Heart left ventricle (tissue), 16 donors: ENCODE measurements at regions not wholly inside any gene's neighbourhood (a gene's known extent, or its start where the extent isn't known, plus 50 kb on each side); places are given as distances from the start of the nearest gene placed in this dataset.
"Not testable (repeated sequence)": the region's sequence is repeated elsewhere in the genome, so short reads cannot be mapped to it uniquely, and the experiment has no call there.

Experiments
- ATAC-seq, 4 donors: fragments of 200-7000 bp; cut with Tn5 transposase; one replicate each; pipeline ENCODE4 v1.9.1; 2020 to 2022; ENCODE audit warnings: moderate library complexity in 4 of 4, mild to moderate bottlenecking in 3 of 4, moderate number of reproducible peaks in 1 of 4
- DNase-seq, 5 donors: peaks; one replicate each; pipeline ENCODE4 v3.0.0-alpha.2; 2020
- H3K27ac ChIP-seq, 12 donors: fragments of 200-600 bp; sonication (generic) in 4 of 12; one replicate each; pipeline versions ENCODE4 v1.5.0 to v1.8.0; 2016 to 2022; ENCODE audit warnings: mild to moderate bottlenecking in 2 of 12
- H3K27me3 ChIP-seq, 9 donors: fragments of 200-600 bp; sonication (generic) in 2 of 9; one replicate each; pipeline versions ENCODE4 v1.5.1 to v1.8.0; 2016 to 2022; ENCODE audit warnings: mild to moderate bottlenecking in 3 of 9
- H3K36me3 ChIP-seq, 9 donors: fragments of 200-600 bp; sonication (generic) in 2 of 9; one replicate each; pipeline versions ENCODE4 v1.5.0 to v1.8.0; 2018 to 2022; ENCODE audit warnings: mild to moderate bottlenecking in 2 of 9
- H3K4me1 ChIP-seq, 12 donors: fragments of 200-600 bp; sonication (generic) in 4 of 12; one replicate each; pipeline versions ENCODE4 v1.5.0 to v1.8.0; 2016 to 2022; ENCODE audit warnings: mild to moderate bottlenecking in 3 of 12
- H3K4me3 ChIP-seq, 12 donors: fragments of 200-600 bp; sonication (generic) in 4 of 12; one replicate each; pipeline versions ENCODE4 v1.5.0 to v1.8.0; 2017 to 2022; ENCODE audit warnings: mild to moderate bottlenecking in 9 of 12, moderate library complexity in 4 of 12
- H3K9me3 ChIP-seq, 12 donors: fragments of 200-600 bp; sonication (generic) in 4 of 12; one replicate each; pipeline versions ENCODE4 v1.5.0 to v1.8.0; 2016 to 2022; ENCODE audit warnings: mild to moderate bottlenecking in 1 of 12
- CTCF ChIP-seq, 12 donors: fragments of 200-600 bp; sonication (generic) in 4 of 12; IDR thresholded peaks; one replicate each; pipeline versions ENCODE4 v1.5.0 to v1.8.0; 2018 to 2022; ENCODE audit warnings: antibody characterized with exemption in 12 of 12, mild to moderate bottlenecking in 5 of 12
- POLR2A ChIP-seq, 2 donors: fragments of 450-650 bp; IDR thresholded peaks; one replicate each; pipeline ENCODE4 v1.6.1; 2017; ENCODE audit warnings: antibody characterized with exemption in 2 of 2, mild to moderate bottlenecking in 2 of 2, moderate library complexity in 2 of 2
- WGBS, 4 donors: extraction: QIAGEN DNeasy Blood & Tissue Kit in 2 of 4; methylation state at CpG; one replicate each; pipeline versions ENCODE4 v1.1.5 to v1.1.7; 2013 to 2018; 5-methylcytosine and 5-hydroxymethylcytosine counted together
- intact Hi-C, 10 donors: fragments of 100-400 bp; cut with DNase I; formaldehyde crosslinking; loops; one replicate each; pipeline versions ENCODE4 v1.11.1 to v1.14.2; 2022
- donor health status: ischemic (EF 13 %, LVEDD 7.1; RV severe dilation, severe dysfunction).
- donor health status: healthy with polysubstance abuse.
- donor health status: DM: no; HTN: yes; CAD: no.
- donor health status: DM: no; HTN: no; CAD: no.
- donor health status: ischemic (EF 25% LVEDD 6.9; RV normal size, moderate dysfunction).
- donor health status: ischemic (EF 25% LVEDD 5.7; RV mildly dilated, moderate dysfunction).
- donor health status: healthy.
- donor health status: DM: yes; HTN: yes; CAD: no.
- donor health status: ischemic (EF 35%, LVEDD 5.7; RV mildly dilated, moderate dysfunction).
- donor health status: nonischemic (EF 11% LVEDD 7.7; RV severe dilation, severe dysfunction).
- donor health status: DM: yes; HTN: yes; CAD: no.
- donor health status: PGD.
- donor health status: ischemic (EF 29% LVEDD 5.4; RV normal size, mild dysfunction).
- donor health status: nonischemic (EF 23%, LVEDD 6.1; RV moderate dilation, normal function).

GRCh38 chr7:51827631-51828030 lies 511.0 kb upstream of the COBL start:
- peaks cover 0 to 41% (median 11%) of the 10 kb centered on the region in 12 donors for H3K9me3 ChIP-seq
- TF ChIP-seq CTCF (IDR thresholded peaks at IDR 0.05): no peak
- no peak for TF ChIP-seq POLR2A (IDR thresholded peaks at IDR 0.05)
- ATAC-seq: no peak
- H3K4me1 ChIP-seq: no peaks in the 10 kb centered on the region
- intact Hi-C loops: no loop called here
- no peak overlapping the region for H3K4me3 ChIP-seq
- no peaks in the 10 kb centered on the region for H3K36me3 ChIP-seq
- no peak overlapping the region for H3K27ac ChIP-seq
- 51 to 64% (median 54%) methylated on average over 2 of the region's 2 CpGs for WGBS, 4 donors
- no peak for DNase-seq
- no peaks in the 10 kb centered on the region for H3K27me3 ChIP-seq

GRCh38 chr7:51824050-51824449 lies 507.4 kb upstream of the COBL start:
- ATAC-seq (no peak), DNase-seq (no peak)
- intact Hi-C loops: no loop called here
- H3K27me3 ChIP-seq: no peaks in the 10 kb centered on the region
- H3K27ac ChIP-seq: no peak overlapping the region
- WGBS, 4 donors: 76 to 86% (median 78%) methylated on average over 7 of the region's 7 CpGs
- H3K9me3 ChIP-seq: peaks cover 0 to 18% (median 0%) of the 10 kb centered on the region in 12 donors
- no peaks in the 10 kb centered on the region for H3K36me3 ChIP-seq
- H3K4me3 ChIP-seq: no peak overlapping the region
- TF ChIP-seq CTCF (IDR thresholded peaks at IDR 0.05): no peak
- TF ChIP-seq POLR2A (IDR thresholded peaks at IDR 0.05): no peak
- no peaks in the 10 kb centered on the region for H3K4me1 ChIP-seq

- ATAC-seq: no peak
- 66 to 81% (median 72%) methylated on average over 3 of the region's 3 CpGs for WGBS, 4 donors
- Histone ChIP-seq H3K36me3 (no peaks in the 10 kb centered on the region), H3K27ac (no peak overlapping the region), H3K4me1 (no peaks in the 10 kb centered on the region), H3K27me3 (no peaks in the 10 kb centered on the region), H3K4me3 (no peak overlapping the region), H3K9me3 (peaks cover 0 to 14% (median 0%) of the 10 kb centered on the region in 12 donors)
- no peak for DNase-seq
- TF ChIP-seq POLR2A (IDR thresholded peaks at IDR 0.05) (no peak), CTCF (IDR thresholded peaks at IDR 0.05) (no peak)
- intact Hi-C loops: no loop called here
Observed at GRCh38 chr7:51823437-51823836, 506.8 kb upstream of the COBL start.

- H3K27ac ChIP-seq: no peak overlapping the region
- H3K27me3 ChIP-seq: no peaks in the 10 kb centered on the region
- DNase-seq (no peak), ATAC-seq (no peak)
- WGBS, 4 donors: 78 to 87% (median 81%) methylated on average over 5 of the region's 5 CpGs
- H3K4me1 ChIP-seq: no peaks in the 10 kb centered on the region
- intact Hi-C loops: no loop called here
- no peak for TF ChIP-seq CTCF (IDR thresholded peaks at IDR 0.05)
- TF ChIP-seq POLR2A (IDR thresholded peaks at IDR 0.05): no peak
- no peaks in the 10 kb centered on the region for H3K36me3 ChIP-seq
- no peak overlapping the region for H3K4me3 ChIP-seq
- peaks cover 0 to 12% (median 0%) of the 10 kb centered on the region in 12 donors for H3K9me3 ChIP-seq
Observed at GRCh38 chr7:51817694-51818225, 501.2 kb upstream of the COBL start.

GRCh38 chr7:51805783-51806431 lies 489.3 kb upstream of the COBL start:
- not testable (repeated sequence) for ATAC-seq
- 90 to 96% (median 95%) methylated on average over 10 to 41 of the region's 41 CpGs for WGBS, 4 donors
- peak in 1 of 5 donors; percentile 41 for DNase-seq

More at GRCh38 chr7:51805783-51806431, 489.3 kb upstream of the COBL start:
- H3K4me3 ChIP-seq, intact Hi-C loops, H3K9me3 ChIP-seq, H3K36me3 ChIP-seq, H3K4me1 ChIP-seq, H3K27ac ChIP-seq, H3K27me3 ChIP-seq: not testable (repeated sequence)
